ENCODE measurements at regions not wholly inside any gene's neighbourhood (a gene's known extent, or its start where the extent isn't known, plus 50 kb on each side); places are given as distances from the start of the nearest gene placed in this dataset.

- H2BK120ac ChIP-seq (ENCODE audit: low read depth, low read length) = no peak overlapping the region
These were observed 1086.8 kb downstream of the BRD1 start for GRCh38 chr22:48740731-48741405.

More at GRCh38 chr22:48740731-48741405, 1086.8 kb downstream of the BRD1 start:
- Histone ChIP-seq H3K4ac (ENCODE audit: low read depth, low read length) (no peak overlapping the region), H3K79me1 (ENCODE audit: low read depth in 1 of 2, low read length in 2 of 2) (no peaks in the 10 kb centered on the region), H2BK15ac (ENCODE audit: low read depth, low read length) (no peak overlapping the region), H2BK20ac (ENCODE audit: low read depth, low read length) (no peak overlapping the region), H3K4me2 (ENCODE audit: low read depth, low read length) (no peak overlapping the region), H3K27me3 (ENCODE audit: control insufficient read depth, insufficient read depth, low read length) (no peaks in the 10 kb centered on the region), H3K9me1 (ENCODE audit: insufficient read depth, low read length) (no peaks in the 10 kb centered on the region), H4K8ac (ENCODE audit: low read depth in 2 of 2, low read length in 2 of 2) (no peak overlapping the region), H3K23ac (ENCODE audit: low read depth, low read length) (no peak overlapping the region), H3K9ac (ENCODE audit: low read depth, low read length) (no peak overlapping the region), H3K27ac (ENCODE audit: insufficient read depth, low read length) (no peak overlapping the region), H2AK9ac (replicated peaks; ENCODE audit: low read depth, low read length, poor library complexity) (no peak overlapping the region), H3K9me3 (ENCODE audit: control insufficient read depth, insufficient read depth, low read length) (peaks cover 78% of the 10 kb centered on the region), H3K4me3 (ENCODE audit: insufficient read depth, low read depth, low read length) (no peak overlapping the region), H3K36me3 (ENCODE audit: control insufficient read depth, insufficient read depth, low read length) (no peaks in the 10 kb centered on the region), H4K20me1 (ENCODE audit: insufficient read depth, low read length) (no peaks in the 10 kb centered on the region), H2BK5ac (ENCODE audit: low read depth, low read length, poor library complexity, severe bottlenecking) (no peak overlapping the region), H3K56ac (ENCODE audit: extremely low read depth, insufficient read depth, low read length) (no peak overlapping the region), H2AK5ac (ENCODE audit: low read depth, low read length) (no peak overlapping the region), H2AFZ (replicated peaks; ENCODE audit: low read length, poor library complexity) (no peak overlapping the region), H4K91ac (ENCODE audit: insufficient read depth, low read depth, low read length) (no peak overlapping the region), H4K5ac (ENCODE audit: low read depth, low read length) (no peak overlapping the region), H3K14ac (replicated peaks; ENCODE audit: low read depth, low read length) (no peak overlapping the region), H3K18ac (ENCODE audit: low read depth, low read length) (no peak overlapping the region), H3K4me1 (ENCODE audit: control insufficient read depth, insufficient read depth, low read length) (no peaks in the 10 kb centered on the region)
- no peak for ATAC-seq (ENCODE audit: low read depth)
- WGBS, 2 experiments (ENCODE audit: extremely low coverage in 2 of 2, insufficient read length in 1 of 2) = 100% methylated on average over 5 of the region's 31 CpGs; no CpG with 5 or more reads in 1 of the 2 experiments
- dilution Hi-C loops (cut with HindIII; ENCODE audit: low sequenced_read_pairs, unreplicated experiment) (no loop called here), in situ Hi-C loops (cut with MboI; ENCODE audit: low sequenced_read_pairs) (no loop called here), intact Hi-C loops (cut with micrococcal nuclease) (no loop called here)
- TF ChIP-seq RFX5 (IDR thresholded peaks at IDR 0.05; ENCODE audit: low read depth, low read length) (no peak), CEBPB (IDR thresholded peaks at IDR 0.05; ENCODE audit: low read depth, low read length) (no peak), RAD21 (IDR thresholded peaks at IDR 0.05; ENCODE audit: low read length) (no peak), USF2 (IDR thresholded peaks at IDR 0.05; ENCODE audit: low read depth, low read length) (no peak), MAZ (IDR thresholded peaks at IDR 0.05; ENCODE audit: borderline replicate concordance, low read depth, low read length) (no peak), CTCF (conservative IDR thresholded peaks at IDR 0.05; ENCODE audit: low read depth, low read length) (no peak), BHLHE40 (IDR thresholded peaks at IDR 0.05; ENCODE audit: low read depth, low read length) (no peak)
- BruUV-seq (replicated peaks) = no TSS peak
- no peak for DNase-seq
- POLR2A ChIA-PET (ENCODE audit: unreplicated experiment) = no interaction called here
- CTCF ChIA-PET = no interaction called here

Measured in IMR-90 (cell line).